IgD-negative memory B cell (primary cell): ENCODE measurements at regions not wholly inside any gene's neighbourhood (a gene's known extent, or its start where the extent isn't known, plus 50 kb on each side); places are given as distances from the start of the nearest gene placed in this dataset.
A peak's percentile ranks its signal among the peaks of the same experiment; 100 is the strongest.

Experiments used
- H3K27ac Mint-ChIP-seq, 3 donors: one replicate each; pipeline ENCODE4 v1.8.0; 2020 to 2022; ENCODE audit warnings: mild to moderate bottlenecking in 3 of 3, mixed read lengths in 3 of 3, moderate library complexity in 1 of 3
- H3K27me3 Mint-ChIP-seq: one replicate; pipeline ENCODE4 v1.8.0; 2021; ENCODE audit warnings: mixed read lengths
- H3K36me3 Mint-ChIP-seq: one replicate; pipeline ENCODE4 v1.8.0; 2020; ENCODE audit warnings: mild to moderate bottlenecking, mixed read lengths
- H3K4me1 Mint-ChIP-seq, 3 donors: one replicate each; pipeline ENCODE4 v1.8.0; 2020 to 2022; ENCODE audit warnings: mixed read lengths in 3 of 3, mild to moderate bottlenecking in 1 of 3
- H3K4me3 Mint-ChIP-seq, 4 donors: one replicate each; pipeline ENCODE4 v1.8.0; 2020 to 2022; ENCODE audit warnings: mild to moderate bottlenecking in 4 of 4, mixed read lengths in 4 of 4, moderate library complexity in 3 of 4
- H3K9me3 Mint-ChIP-seq, 3 donors: one replicate each; pipeline ENCODE4 v1.8.0; 2020 to 2021; ENCODE audit warnings: mixed read lengths in 3 of 3, mild to moderate bottlenecking in 1 of 3

DNA sequence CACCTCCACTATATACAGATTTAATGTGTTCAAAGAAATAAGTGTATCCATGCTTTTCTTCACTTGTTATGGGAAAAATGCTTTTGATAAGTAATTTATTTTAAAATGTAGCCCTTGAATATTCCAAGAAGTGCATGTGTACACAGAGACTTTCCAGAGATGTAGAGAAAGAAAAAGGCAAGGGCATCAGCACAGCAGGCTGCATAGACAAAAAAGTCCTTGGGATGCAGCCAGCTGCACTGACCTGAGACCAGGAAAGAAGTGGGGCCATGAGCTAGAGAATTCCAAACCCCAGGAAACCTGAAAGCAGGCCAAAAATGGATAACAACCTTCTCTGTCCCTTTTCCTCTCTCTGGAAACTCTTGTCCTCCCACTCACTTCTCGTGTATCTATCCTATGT, 51.6 kb upstream of the PRDM8 start:
- Mint-ChIP-seq H3K27me3 (peaks cover 2% of the 10 kb centered on the region), H3K4me3 (no peak overlapping the region), H3K4me1 (peaks cover 8 to 15% (median 12%) of the 10 kb centered on the region in 3 donors), H3K9me3 (no peaks in the 10 kb centered on the region), H3K27ac (no peak overlapping the region), H3K36me3 (peaks cover 4% of the 10 kb centered on the region)

GRCh38 chr4:80144676-80145470, 52.4 kb upstream of the PRDM8 start:
- Mint-ChIP-seq H3K4me3 (no peak overlapping the region), H3K27me3 (peaks cover 2% of the 10 kb centered on the region), H3K27ac (no peak overlapping the region), H3K36me3 (peaks cover 4% of the 10 kb centered on the region), H3K9me3 (no peaks in the 10 kb centered on the region), H3K4me1 (peaks cover 13 to 18% (median 14%) of the 10 kb centered on the region in 3 donors)

DNA sequence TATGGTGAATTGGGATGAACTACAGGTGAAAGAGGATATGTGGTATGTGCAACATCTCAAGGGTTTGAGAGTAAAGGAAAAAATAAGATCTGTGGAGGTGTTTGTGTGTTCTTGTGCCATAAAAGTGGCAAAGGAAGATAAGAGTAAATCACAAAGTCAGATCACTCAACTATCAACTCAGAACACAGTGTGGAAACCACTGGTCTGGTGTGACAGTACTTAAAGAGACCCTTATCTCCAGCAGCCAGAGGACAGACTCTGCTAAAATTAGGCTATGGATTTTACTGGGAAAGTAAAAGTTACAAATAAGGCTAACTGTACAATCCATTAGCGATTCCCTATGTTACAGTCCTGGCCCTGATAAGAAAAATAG, 54.0 kb upstream of the PRDM8 start:
- H3K27me3 Mint-ChIP-seq = peaks cover 2% of the 10 kb centered on the region
- H3K27ac Mint-ChIP-seq = peak overlapping the region in 1 of 3 donors; percentile 83
- no peaks in the 10 kb centered on the region for H3K9me3 Mint-ChIP-seq
- peaks cover 4% of the 10 kb centered on the region for H3K36me3 Mint-ChIP-seq
- H3K4me3 Mint-ChIP-seq = no peak overlapping the region
- H3K4me1 Mint-ChIP-seq = peaks cover 24 to 34% (median 27%) of the 10 kb centered on the region in 3 donors

DNA sequence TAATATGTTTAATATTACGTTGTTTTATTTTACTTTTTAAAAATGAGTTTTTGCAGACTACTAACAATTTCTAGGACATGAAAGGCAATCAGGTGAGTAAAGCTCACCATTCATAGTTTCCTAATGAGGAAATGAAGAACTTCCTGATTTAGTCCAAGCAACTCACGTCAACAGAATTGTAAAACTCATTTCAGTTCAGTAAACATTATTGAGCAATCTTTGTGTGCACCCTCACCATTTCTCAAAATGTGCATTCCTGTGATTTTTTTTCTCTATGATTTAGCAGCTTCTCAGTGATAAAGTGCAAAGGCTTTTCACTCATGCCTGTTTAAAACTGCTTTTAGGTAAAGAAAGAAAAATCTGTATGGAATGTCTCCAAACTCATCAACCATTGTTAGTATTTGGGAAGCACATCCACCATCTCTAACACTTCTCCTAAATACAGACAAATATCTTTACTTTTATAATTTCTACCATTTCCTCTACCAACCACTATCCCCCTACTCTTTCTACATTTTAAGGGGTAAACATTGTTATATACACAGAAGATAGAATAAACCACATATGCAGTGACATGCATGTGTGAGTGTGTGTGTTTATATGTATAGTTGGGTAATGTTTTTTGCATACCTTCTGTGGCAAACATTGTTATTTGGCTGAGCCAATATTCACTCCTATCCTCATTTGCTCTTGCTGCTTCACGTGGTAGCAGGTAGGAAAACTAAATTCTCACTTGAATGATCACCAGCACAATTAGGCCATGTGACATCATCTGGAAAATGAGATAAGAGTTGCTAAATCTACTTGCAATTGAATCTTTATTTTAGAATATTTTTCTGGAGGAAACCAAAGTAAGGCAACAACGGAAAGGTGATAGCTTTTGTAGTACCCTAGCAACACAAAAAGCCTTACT, 54.7 kb upstream of the PRDM8 start:
- H3K4me1 Mint-ChIP-seq = peaks cover 24 to 35% (median 27%) of the 10 kb centered on the region in 3 donors

GRCh38 chr4:80141543-80141942, 55.8 kb upstream of the PRDM8 start:
- Mint-ChIP-seq H3K4me1 (peaks cover 24 to 35% (median 27%) of the 10 kb centered on the region in 3 donors), H3K4me3 (no peak overlapping the region), H3K36me3 (peaks cover 4% of the 10 kb centered on the region), H3K9me3 (no peaks in the 10 kb centered on the region), H3K27ac (no peak overlapping the region), H3K27me3 (peaks cover 2% of the 10 kb centered on the region)

More for the DNA sequence above, 54.7 kb upstream of the PRDM8 start:
- H3K9me3 Mint-ChIP-seq = no peaks in the 10 kb centered on the region
- H3K27me3 Mint-ChIP-seq = peaks cover 2% of the 10 kb centered on the region
- H3K36me3 Mint-ChIP-seq = peaks cover 4% of the 10 kb centered on the region
- peak overlapping the region in 1 of 4 donors; percentile 53 for H3K4me3 Mint-ChIP-seq
- peak overlapping the region in 1 of 3 donors; percentile 83 for H3K27ac Mint-ChIP-seq

GRCh38 chr4:80140194-80140593, 57.1 kb upstream of the PRDM8 start:
- Mint-ChIP-seq H3K36me3 (peaks cover 2% of the 10 kb centered on the region), H3K27me3 (peaks cover 2% of the 10 kb centered on the region), H3K4me1 (peaks cover 24 to 35% (median 27%) of the 10 kb centered on the region in 3 donors), H3K27ac (peak overlapping the region in 2 of 3 donors; percentile 31 to 51), H3K9me3 (no peaks in the 10 kb centered on the region), H3K4me3 (no peak overlapping the region)

- peak overlapping the region in 1 of 4 donors; percentile 13 for H3K4me3 Mint-ChIP-seq
- H3K36me3 Mint-ChIP-seq = peaks cover 2% of the 10 kb centered on the region
- H3K9me3 Mint-ChIP-seq = no peaks in the 10 kb centered on the region
- H3K4me1 Mint-ChIP-seq = peaks cover 24 to 35% (median 27%) of the 10 kb centered on the region in 3 donors
- H3K27me3 Mint-ChIP-seq = peaks cover 2% of the 10 kb centered on the region
- peak overlapping the region; percentile 31 to 76 (median 51) for H3K27ac Mint-ChIP-seq
Measured at GRCh38 chr4:80139671-80140070, 57.6 kb upstream of the PRDM8 start.

DNA sequence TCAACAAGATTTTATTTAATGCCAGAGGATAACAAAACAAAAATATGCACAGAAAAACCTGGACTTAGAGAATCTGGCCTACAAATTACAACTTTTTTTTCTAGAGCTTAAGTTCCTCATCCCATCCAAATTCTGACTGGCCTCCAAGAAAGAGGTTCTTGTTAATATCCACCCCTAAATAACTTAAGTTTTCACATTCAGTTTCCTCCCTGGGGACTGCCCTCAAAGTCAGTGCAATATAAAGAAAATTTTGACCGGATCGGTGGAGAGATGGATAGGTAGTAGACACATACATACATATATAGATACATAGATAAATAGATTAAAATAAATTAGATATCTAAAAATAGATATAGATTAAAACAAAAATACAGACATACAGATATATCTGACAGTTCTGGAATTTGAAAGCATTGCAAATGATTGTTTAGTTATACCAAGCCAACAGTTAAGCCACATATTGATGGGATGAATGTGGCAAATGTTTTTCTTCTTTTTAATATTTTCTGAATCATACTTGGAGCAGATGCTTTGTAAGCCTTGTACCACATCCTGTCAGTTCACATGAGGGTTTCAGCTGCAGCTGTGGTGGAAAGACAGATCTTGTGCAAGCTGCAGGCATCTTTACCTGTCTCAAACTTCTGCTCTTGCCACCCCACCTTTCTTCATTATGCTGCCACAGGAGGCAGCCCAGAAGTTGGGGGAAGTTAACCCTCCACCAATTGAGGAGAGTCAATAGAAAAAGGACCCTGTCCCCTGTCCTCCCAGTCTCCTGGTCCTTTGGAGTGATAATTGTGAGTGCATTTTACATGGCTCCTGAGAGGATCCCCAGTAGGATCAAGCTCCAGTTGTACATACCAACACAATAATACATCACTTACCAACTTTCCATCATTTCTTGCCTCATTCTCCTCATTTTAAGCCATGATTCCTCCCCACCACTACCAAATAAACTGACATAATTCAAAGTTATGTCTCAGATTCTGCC, 58.5 kb upstream of the PRDM8 start:
- Mint-ChIP-seq H3K27ac (peak overlapping the region in 2 of 3 donors; percentile 51 to 76), H3K27me3 (peaks cover 2% of the 10 kb centered on the region), H3K36me3 (peaks cover 2% of the 10 kb centered on the region), H3K9me3 (no peaks in the 10 kb centered on the region), H3K4me1 (peaks cover 24 to 31% (median 27%) of the 10 kb centered on the region in 3 donors), H3K4me3 (peak overlapping the region in 1 of 4 donors; percentile 13)

DNA sequence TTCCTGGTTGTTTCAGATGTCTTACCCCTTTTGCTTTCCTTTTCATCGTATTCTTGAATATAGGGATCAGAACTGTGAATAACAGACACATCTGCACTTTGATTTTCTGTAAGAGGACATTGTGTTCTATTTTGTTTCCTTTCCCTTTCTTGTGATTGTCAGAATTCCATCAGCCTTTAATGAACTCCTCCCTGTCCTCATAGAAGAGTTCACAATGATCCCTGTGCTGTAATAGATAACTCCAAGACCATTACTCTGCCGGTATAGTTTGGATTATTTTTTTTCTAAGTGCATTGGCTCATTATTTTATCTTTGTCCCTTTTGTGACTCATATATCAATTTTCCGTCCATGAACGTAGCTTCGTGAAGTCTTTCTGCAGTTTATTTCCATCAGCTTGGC, 59.7 kb upstream of the PRDM8 start:
- no peak overlapping the region for H3K27ac Mint-ChIP-seq
- H3K9me3 Mint-ChIP-seq = no peaks in the 10 kb centered on the region
- H3K4me3 Mint-ChIP-seq = no peak overlapping the region
- peaks cover 2% of the 10 kb centered on the region for H3K36me3 Mint-ChIP-seq
- H3K4me1 Mint-ChIP-seq = peaks cover 23 to 28% (median 25%) of the 10 kb centered on the region in 3 donors
- H3K27me3 Mint-ChIP-seq = peaks cover 2% of the 10 kb centered on the region

DNA sequence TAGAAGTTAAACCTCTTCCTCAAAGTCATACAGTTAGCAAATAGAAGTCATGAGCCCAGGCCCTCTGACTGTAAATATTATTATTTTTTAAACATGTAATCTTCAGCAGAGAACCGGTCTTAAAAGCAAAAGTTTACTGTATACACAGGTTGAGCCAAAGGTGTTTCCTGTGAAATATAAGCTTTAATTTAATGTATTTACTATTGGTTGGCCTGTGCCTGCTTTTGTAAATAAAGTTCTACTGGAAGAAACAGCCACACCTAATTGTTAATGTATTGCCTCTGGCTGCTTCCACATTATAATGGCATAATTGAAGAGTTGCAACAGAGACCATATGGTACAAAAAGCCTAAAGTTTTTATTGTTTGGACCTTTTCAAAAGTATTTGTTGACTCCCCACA, 61.0 kb upstream of the PRDM8 start:
- peaks cover 14 to 20% (median 19%) of the 10 kb centered on the region in 3 donors for H3K4me1 Mint-ChIP-seq
- no peak overlapping the region for H3K27ac Mint-ChIP-seq
- no peaks in the 10 kb centered on the region for H3K36me3 Mint-ChIP-seq
- no peaks in the 10 kb centered on the region for H3K9me3 Mint-ChIP-seq
- H3K27me3 Mint-ChIP-seq = no peaks in the 10 kb centered on the region
- no peak overlapping the region for H3K4me3 Mint-ChIP-seq

GRCh38 chr4:80135702-80136058, 61.6 kb upstream of the PRDM8 start:
- Mint-ChIP-seq H3K4me1 (peaks cover 14 to 20% (median 19%) of the 10 kb centered on the region in 3 donors), H3K4me3 (no peak overlapping the region), H3K36me3 (no peaks in the 10 kb centered on the region), H3K27me3 (no peaks in the 10 kb centered on the region), H3K9me3 (no peaks in the 10 kb centered on the region), H3K27ac (no peak overlapping the region)

DNA sequence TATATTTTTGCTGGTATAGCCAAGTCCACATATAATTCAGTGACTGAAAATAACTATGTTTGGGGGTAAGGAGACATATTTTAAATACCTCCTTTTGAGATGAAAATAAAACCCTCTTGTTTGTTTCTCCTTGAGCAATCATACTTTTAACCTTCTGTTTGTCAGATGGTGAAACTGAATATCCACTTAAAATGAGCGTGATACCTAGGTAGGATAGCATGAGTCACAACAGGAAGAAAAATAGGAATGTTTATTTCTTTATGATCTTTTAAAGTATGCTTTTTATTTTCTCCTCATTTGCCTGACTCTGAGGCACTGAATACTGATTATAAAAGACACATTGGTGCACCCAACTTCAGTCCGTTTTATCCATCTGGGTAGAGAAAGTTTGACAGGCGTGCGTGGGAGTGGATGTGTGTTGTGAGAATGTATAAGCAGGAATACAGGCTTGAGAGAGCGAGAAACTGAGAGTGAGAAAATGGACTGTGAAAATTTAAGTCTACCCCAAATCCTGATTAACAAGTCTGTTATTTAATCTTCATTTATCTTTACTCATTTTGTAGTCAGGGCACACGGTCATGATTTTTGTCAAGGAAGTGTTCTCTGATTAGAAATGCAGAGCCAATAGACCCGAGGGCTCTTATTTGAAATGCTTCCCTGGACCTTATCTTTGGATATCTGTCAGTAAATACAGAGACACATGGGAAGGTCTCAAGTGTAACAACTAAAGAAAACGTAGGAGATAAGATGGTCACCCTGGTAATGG, 62.1 kb upstream of the ANTXR2 start:
- H3K4me1 Mint-ChIP-seq = peaks cover 14 to 20% (median 16%) of the 10 kb centered on the region in 3 donors
- no peaks in the 10 kb centered on the region for H3K9me3 Mint-ChIP-seq
- no peak overlapping the region for H3K27ac Mint-ChIP-seq
- no peaks in the 10 kb centered on the region for H3K27me3 Mint-ChIP-seq
- H3K36me3 Mint-ChIP-seq = no peaks in the 10 kb centered on the region
- H3K4me3 Mint-ChIP-seq = no peak overlapping the region

- H3K27ac Mint-ChIP-seq = no peak overlapping the region
- H3K36me3 Mint-ChIP-seq = no peaks in the 10 kb centered on the region
- no peaks in the 10 kb centered on the region for H3K27me3 Mint-ChIP-seq
- peaks cover 0 to 7% (median 3%) of the 10 kb centered on the region in 3 donors for H3K4me1 Mint-ChIP-seq
- H3K4me3 Mint-ChIP-seq = no peak overlapping the region
- no peaks in the 10 kb centered on the region for H3K9me3 Mint-ChIP-seq
Measured at GRCh38 chr4:80133240-80133783, 60.3 kb upstream of the ANTXR2 start.
